EH (cell line): ENCODE measurements at regions not wholly inside any gene's neighbourhood (a gene's known extent, or its start where the extent isn't known, plus 50 kb on each side); places are given as distances from the start of the nearest gene placed in this dataset.

Experiments
- DNase-seq: peaks from one replicate; pipeline ENCODE4 v3.0.0-alpha.2; 2015; ENCODE audit warnings: low read depth

- no peak for DNase-seq
These were observed 178.1 kb upstream of the PRDM1 start for GRCh38 chr6:105907991-105908390.

GRCh38 chr6:105907301-105907700 is 178.8 kb upstream of the PRDM1 start:
- DNase-seq, result no peak

GRCh38 chr6:105902401-105903031 is 183.6 kb upstream of the PRDM1 start:
- DNase-seq, result peak; percentile 88

- DNase-seq, result no peak
These were observed 184.6 kb upstream of the PRDM1 start for GRCh38 chr6:105901583-105901982.

- DNase-seq, result peak; percentile 89
These were observed 185.8 kb upstream of the PRDM1 start for GRCh38 chr6:105900125-105900937.

GRCh38 chr6:105898286-105898685 is 187.8 kb upstream of the PRDM1 start:
- DNase-seq, result peak; percentile 95

- DNase-seq, result no peak
These were observed 189.0 kb upstream of the PRDM1 start for GRCh38 chr6:105897131-105897530.

- DNase-seq, result no peak
These were observed 189.4 kb upstream of the PRDM1 start for GRCh38 chr6:105896821-105897095.

- no peak for DNase-seq
These were observed 189.9 kb upstream of the PRDM1 start for GRCh38 chr6:105896052-105896820.

GRCh38 chr6:105894556-105894955 is 191.6 kb upstream of the PRDM1 start:
- no peak for DNase-seq

GRCh38 chr6:105893741-105894140 is 192.4 kb upstream of the PRDM1 start:
- no peak for DNase-seq

- DNase-seq, result no peak
These were observed 193.4 kb upstream of the PRDM1 start for GRCh38 chr6:105892577-105893262.

- DNase-seq, result peak; percentile 34
These were observed 195.5 kb upstream of the PRDM1 start for GRCh38 chr6:105890521-105891244.

GRCh38 chr6:105889902-105890301 is 196.2 kb upstream of the PRDM1 start:
- DNase-seq, result no peak

GRCh38 chr6:105886814-105887544 is 199.2 kb upstream of the PRDM1 start:
- peak; percentile 63 for DNase-seq

- DNase-seq, result peak; percentile 55
These were observed 199.9 kb upstream of the PRDM1 start for GRCh38 chr6:105886066-105886813.

GRCh38 chr6:105884426-105884825 is 201.7 kb upstream of the PRDM1 start:
- DNase-seq, result no peak

- no peak for DNase-seq
These were observed 202.1 kb upstream of the PRDM1 start for GRCh38 chr6:105884011-105884410.

GRCh38 chr6:105882828-105883227 is 203.3 kb upstream of the PRDM1 start:
- DNase-seq, result peak; percentile 71

- DNase-seq, result peak; percentile 73
These were observed 203.9 kb upstream of the PRDM1 start for GRCh38 chr6:105882121-105882803.
